ENCODE measurements at regions not wholly inside any gene's neighbourhood (a gene's known extent, or its start where the extent isn't known, plus 50 kb on each side); places are given as distances from the start of the nearest gene placed in this dataset.

DNA sequence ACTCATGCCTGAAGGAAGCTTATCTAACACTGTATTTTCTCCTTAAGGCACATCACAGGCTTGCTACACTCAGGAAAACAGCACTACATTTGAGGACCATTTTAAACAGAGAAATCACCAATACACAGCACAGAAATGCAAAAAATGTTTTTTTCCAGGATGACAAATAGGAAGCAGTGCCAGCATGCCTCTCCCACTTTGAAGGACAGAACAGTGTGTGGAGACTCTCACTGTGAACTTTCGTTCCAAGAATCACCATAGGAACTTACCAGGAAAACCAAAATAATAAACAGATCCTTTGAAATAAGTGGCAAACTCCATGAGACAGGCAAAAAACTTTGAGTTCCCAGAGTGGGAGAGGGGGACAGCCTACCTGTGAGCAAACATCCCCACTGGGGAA lies 217.8 kb upstream of the MAST4 start:
- Histone ChIP-seq H3K18ac (ENCODE audit: extremely low read depth, low read length) (no peak overlapping the region), H3K9ac (replicated peaks in 1 of 4; ENCODE audit: extremely low read depth in 1 of 4, low read depth in 3 of 4, low read length in 3 of 4) (no peak overlapping the region), H3K79me2 (ENCODE audit: control insufficient read depth in 1 of 2, insufficient read depth in 2 of 2, low read length in 2 of 2) (no peaks in the 10 kb centered on the region), H2BK120ac (replicated peaks; ENCODE audit: low read depth, low read length) (no peak overlapping the region), H3K36me3 (ENCODE audit: control insufficient read depth in 2 of 4, insufficient read depth in 4 of 4, low read length in 3 of 4) (no peaks in the 10 kb centered on the region), H4K8ac (ENCODE audit: extremely low read depth, insufficient read depth, low read length) (no peak overlapping the region), H3K4me2 (ENCODE audit: insufficient read depth in 1 of 2, low read depth in 2 of 2, low read length in 2 of 2) (no peak overlapping the region), H3K23ac (ENCODE audit: insufficient read length) (no peak overlapping the region), H3K23me2 (ENCODE audit: low read depth, low read length) (no peaks in the 10 kb centered on the region), H2BK20ac (ENCODE audit: low read length) (no peak overlapping the region), H2AFZ (ENCODE audit: low read length) (no peak overlapping the region), H2BK5ac (ENCODE audit: low read depth, low read length) (no peak overlapping the region), H3K27me3 (replicated peaks in 1 of 4; ENCODE audit: control insufficient read depth in 3 of 4, extremely low read depth in 1 of 4, insufficient read depth in 3 of 4, low read length in 3 of 4) (no peaks in the 10 kb centered on the region), H3K79me1 (ENCODE audit: low read depth, low read length) (no peaks in the 10 kb centered on the region), H2BK12ac (ENCODE audit: low read depth, low read length) (no peak overlapping the region), H2AK5ac (ENCODE audit: low read depth, low read length) (no peak overlapping the region), H3K9me3 (ENCODE audit: insufficient read depth in 2 of 2, low read depth in 1 of 2, low read length in 1 of 2) (no peaks in the 10 kb centered on the region), H3K4ac (replicated peaks; ENCODE audit: insufficient read length, low read depth, low read length) (no peak overlapping the region), H3K27ac (ENCODE audit: low read depth, low read length) (no peak overlapping the region), H4K5ac (ENCODE audit: insufficient read length, low read depth, low read length) (no peak overlapping the region), H3K14ac (ENCODE audit: insufficient read length) (no peak overlapping the region), H3K56ac (replicated peaks; ENCODE audit: insufficient read length, low read depth, low read length) (no peak overlapping the region), H4K20me1 (replicated peaks in 1 of 2; ENCODE audit: control insufficient read depth in 1 of 2, insufficient read depth in 2 of 2, low read length in 2 of 2) (no peaks in the 10 kb centered on the region), H3K4me3 (ENCODE audit: extremely low read depth in 1 of 4, insufficient read depth in 2 of 4, low read depth in 3 of 4, low read length in 4 of 4) (no peak overlapping the region), H4K91ac (replicated peaks; ENCODE audit: insufficient read length, low read length) (no peak overlapping the region), H2BK15ac (ENCODE audit: low read length) (no peak overlapping the region), H3K4me1 (replicated peaks in 1 of 4; ENCODE audit: control insufficient read depth in 3 of 4, insufficient read depth in 4 of 4, low read length in 3 of 4) (no peaks in the 10 kb centered on the region; a peak in 1 of 7 replicates)
- FAIRE-seq (no peak), DNase-seq (ENCODE audit: low read depth in 1 of 2, low spot score in 2 of 2) (no peak)
- WGBS, 2 experiments (ENCODE audit: extremely low coverage in 1 of 2, insufficient coverage in 1 of 2, insufficient read length in 1 of 2, insufficient replicate concordance in 2 of 2, low coverage in 1 of 2, low lambda C conversion rate in 2 of 2, missing lambda C conversion rate in 1 of 2): 93% methylated on average over 1 of the region's 1 CpG; no CpG with 5 or more reads in 1 of the 2 experiments
- ChIA-PET CTCF (ENCODE audit: partially characterized antibody) (interaction anchor here (1.7 kb wide), 1 partner anchor 72 kb away, joined by 5 read pairs; no protein-coding TSS in a partner anchor), POLR2A (ENCODE audit: partially characterized antibody) (no interaction called here)
- no peak for TF ChIP-seq BRCA1 (IDR thresholded peaks at IDR 0.05; ENCODE audit: low read depth, low read length)
